ENCODE measurements at regions not wholly inside any gene's neighbourhood (a gene's known extent, or its start where the extent isn't known, plus 50 kb on each side); places are given as distances from the start of the nearest gene placed in this dataset.

- H3K4me3 ChIP-seq (ENCODE audit: low read depth, low read length) = no peak overlapping the region
- no peak for TF ChIP-seq CTCF (IDR thresholded peaks at IDR 0.05; ENCODE audit: borderline replicate concordance, insufficient read depth, low read depth, low read length)
These were observed 1076.8 kb downstream of the PDHA2 start for GRCh38 chr4:96916711-96917110.

- H3K4me3 ChIP-seq (ENCODE audit: low read depth, low read length) = no peak overlapping the region
- no peak for TF ChIP-seq CTCF (IDR thresholded peaks at IDR 0.05; ENCODE audit: borderline replicate concordance, insufficient read depth, low read depth, low read length)
These were observed 1097.0 kb downstream of the PDHA2 start for GRCh38 chr4:96936886-96937285.

- TF ChIP-seq CTCF (IDR thresholded peaks at IDR 0.05; ENCODE audit: borderline replicate concordance, insufficient read depth, low read depth, low read length) = no peak
- H3K4me3 ChIP-seq (ENCODE audit: low read depth, low read length) = no peak overlapping the region
These were observed 1106.7 kb downstream of the PDHA2 start for GRCh38 chr4:96946552-96946951.

- no peak for TF ChIP-seq CTCF (IDR thresholded peaks at IDR 0.05; ENCODE audit: borderline replicate concordance, insufficient read depth, low read depth, low read length)
- no peak overlapping the region for H3K4me3 ChIP-seq (ENCODE audit: low read depth, low read length)
These were observed 1112.7 kb downstream of the PDHA2 start for GRCh38 chr4:96952610-96953009.

- no peak for TF ChIP-seq CTCF (IDR thresholded peaks at IDR 0.05; ENCODE audit: borderline replicate concordance, insufficient read depth, low read depth, low read length)
- no peak overlapping the region for H3K4me3 ChIP-seq (ENCODE audit: low read depth, low read length)
These were observed 1115.3 kb downstream of the PDHA2 start for GRCh38 chr4:96955226-96955625.

GRCh38 chr4:96955691-96956090, 1115.8 kb downstream of the PDHA2 start:
- TF ChIP-seq CTCF (IDR thresholded peaks at IDR 0.05; ENCODE audit: borderline replicate concordance, insufficient read depth, low read depth, low read length) = no peak
- no peak overlapping the region for H3K4me3 ChIP-seq (ENCODE audit: low read depth, low read length)

- no peak for TF ChIP-seq CTCF (IDR thresholded peaks at IDR 0.05; ENCODE audit: borderline replicate concordance, insufficient read depth, low read depth, low read length)
- no peak overlapping the region for H3K4me3 ChIP-seq (ENCODE audit: low read depth, low read length)
These were observed 1129.6 kb downstream of the PDHA2 start for GRCh38 chr4:96969455-96969854.
